Mucosa of rectum (tissue), 2 donors: ENCODE measurements at regions not wholly inside any gene's neighbourhood (a gene's known extent, or its start where the extent isn't known, plus 50 kb on each side); places are given as distances from the start of the nearest gene placed in this dataset.

Experiments
- H3K27ac ChIP-seq, 2 donors: one replicate each; pipeline ENCODE4 v1.7.0; 2013; ENCODE audit warnings: inconsistent platforms in 2 of 2, low read depth in 2 of 2, low read length in 2 of 2
- H3K27me3 ChIP-seq, 2 donors: one replicate each; pipeline ENCODE4 v1.7.0; 2013; ENCODE audit warnings: low read length in 2 of 2; ENCODE audit not compliant: control insufficient read depth in 2 of 2, insufficient read depth in 2 of 2
- H3K36me3 ChIP-seq, 2 donors: one replicate each; pipeline ENCODE4 v1.7.0; 2013; ENCODE audit warnings: low read length in 2 of 2; ENCODE audit not compliant: control insufficient read depth in 2 of 2, insufficient read depth in 2 of 2
- H3K4me1 ChIP-seq, 2 donors: one replicate each; pipeline ENCODE4 v1.7.0; 2013; ENCODE audit warnings: low read length in 2 of 2, mild to moderate bottlenecking in 1 of 2; ENCODE audit not compliant: control insufficient read depth in 2 of 2, insufficient read depth in 2 of 2
- H3K4me3 ChIP-seq, 2 donors: one replicate each; pipeline ENCODE4 v1.7.0; 2013; ENCODE audit warnings: low read length in 2 of 2
- H3K9ac ChIP-seq, 2 donors: one replicate each; pipeline ENCODE4 v1.7.0; 2013; ENCODE audit warnings: low read length in 2 of 2, low read depth in 1 of 2, mild to moderate bottlenecking in 1 of 2
- H3K9me3 ChIP-seq, 2 donors: one replicate each; pipeline ENCODE4 v1.7.0; 2013; ENCODE audit warnings: low read length in 2 of 2; ENCODE audit not compliant: control insufficient read depth in 2 of 2
- donor health status: healthy.
- donor health status: Normal muscosa, but diverticular disease.

- Histone ChIP-seq H3K9me3 (no peaks in the 10 kb centered on the region), H3K9ac (no peak overlapping the region), H3K27ac (no peak overlapping the region), H3K4me1 (peaks cover 6 to 16% of the 10 kb centered on the region in 2 donors), H3K4me3 (no peak overlapping the region), H3K36me3 (no peaks in the 10 kb centered on the region), H3K27me3 (no peaks in the 10 kb centered on the region)
Observed at GRCh38 chr2:39546937-39547336, 109.9 kb upstream of the MAP4K3 start.

GRCh38 chr2:39547811-39548719, 111.0 kb upstream of the MAP4K3 start:
- Histone ChIP-seq H3K36me3 (no peaks in the 10 kb centered on the region), H3K4me1 (peaks cover 6 to 16% of the 10 kb centered on the region in 2 donors), H3K9ac (no peak overlapping the region), H3K27ac (no peak overlapping the region), H3K4me3 (no peak overlapping the region), H3K9me3 (no peaks in the 10 kb centered on the region), H3K27me3 (no peaks in the 10 kb centered on the region)

GRCh38 chr2:39549000-39549399, 111.9 kb upstream of the MAP4K3 start:
- H3K36me3 ChIP-seq, result no peaks in the 10 kb centered on the region
- peaks cover 6 to 16% of the 10 kb centered on the region in 2 donors for H3K4me1 ChIP-seq
- H3K9ac ChIP-seq, result no peak overlapping the region
- H3K4me3 ChIP-seq, result no peak overlapping the region
- no peaks in the 10 kb centered on the region for H3K9me3 ChIP-seq
- no peaks in the 10 kb centered on the region for H3K27me3 ChIP-seq
- H3K27ac ChIP-seq, result no peak overlapping the region

GRCh38 chr2:39549718-39550464, 112.8 kb upstream of the MAP4K3 start:
- Histone ChIP-seq H3K4me1 (peaks cover 6 to 16% of the 10 kb centered on the region in 2 donors), H3K27ac (no peak overlapping the region), H3K27me3 (no peaks in the 10 kb centered on the region), H3K4me3 (no peak overlapping the region), H3K9ac (no peak overlapping the region), H3K36me3 (no peaks in the 10 kb centered on the region), H3K9me3 (no peaks in the 10 kb centered on the region)

- Histone ChIP-seq H3K9me3 (no peaks in the 10 kb centered on the region), H3K36me3 (no peaks in the 10 kb centered on the region), H3K4me3 (no peak overlapping the region), H3K4me1 (peaks cover 6 to 16% of the 10 kb centered on the region in 2 donors), H3K27me3 (no peaks in the 10 kb centered on the region), H3K27ac (no peak overlapping the region), H3K9ac (no peak overlapping the region)
Observed at GRCh38 chr2:39550701-39551285, 113.7 kb upstream of the MAP4K3 start.

- H3K9ac ChIP-seq, result no peak overlapping the region
- no peaks in the 10 kb centered on the region for H3K4me1 ChIP-seq
- H3K36me3 ChIP-seq, result no peaks in the 10 kb centered on the region
- H3K9me3 ChIP-seq, result peaks cover 5 to 12% of the 10 kb centered on the region in 2 donors
- no peaks in the 10 kb centered on the region for H3K27me3 ChIP-seq
- no peak overlapping the region for H3K27ac ChIP-seq
- no peak overlapping the region for H3K4me3 ChIP-seq
Observed at GRCh38 chr2:39558906-39559305, 106.8 kb upstream of the TMEM178A start.

- H3K9ac ChIP-seq, result no peak overlapping the region
- no peak overlapping the region for H3K27ac ChIP-seq
- no peak overlapping the region for H3K4me3 ChIP-seq
Observed at GRCh38 chr2:39563572-39563971, 102.1 kb upstream of the TMEM178A start.

GRCh38 chr2:39567507-39567906, 98.2 kb upstream of the TMEM178A start:
- Histone ChIP-seq H3K36me3 (no peaks in the 10 kb centered on the region), H3K4me1 (no peaks in the 10 kb centered on the region), H3K9ac (no peak overlapping the region), H3K27ac (no peak overlapping the region), H3K4me3 (no peak overlapping the region), H3K9me3 (peaks cover 4 to 13% of the 10 kb centered on the region in 2 donors), H3K27me3 (no peaks in the 10 kb centered on the region)

More at GRCh38 chr2:39563572-39563971, 102.1 kb upstream of the TMEM178A start:
- Histone ChIP-seq H3K4me1 (no peaks in the 10 kb centered on the region), H3K27me3 (no peaks in the 10 kb centered on the region), H3K9me3 (peaks cover 5 to 16% of the 10 kb centered on the region in 2 donors), H3K36me3 (no peaks in the 10 kb centered on the region)

GRCh38 chr2:39568116-39568515, 97.6 kb upstream of the TMEM178A start:
- peaks cover 0 to 11% of the 10 kb centered on the region in 2 donors for H3K9me3 ChIP-seq
- no peak overlapping the region for H3K4me3 ChIP-seq
- H3K27ac ChIP-seq, result no peak overlapping the region
- H3K27me3 ChIP-seq, result no peaks in the 10 kb centered on the region
- no peaks in the 10 kb centered on the region for H3K4me1 ChIP-seq
- H3K9ac ChIP-seq, result no peak overlapping the region
- H3K36me3 ChIP-seq, result no peaks in the 10 kb centered on the region

- no peak overlapping the region for H3K27ac ChIP-seq
- no peaks in the 10 kb centered on the region for H3K4me1 ChIP-seq
- peaks cover 0 to 7% of the 10 kb centered on the region in 2 donors for H3K9me3 ChIP-seq
- no peaks in the 10 kb centered on the region for H3K27me3 ChIP-seq
- no peak overlapping the region for H3K9ac ChIP-seq
- no peaks in the 10 kb centered on the region for H3K36me3 ChIP-seq
- no peak overlapping the region for H3K4me3 ChIP-seq
Observed at GRCh38 chr2:39568561-39569006, 97.1 kb upstream of the TMEM178A start.
